LNCAP (cell line): ENCODE measurements at regions not wholly inside any gene's neighbourhood (a gene's known extent, or its start where the extent isn't known, plus 50 kb on each side); places are given as distances from the start of the nearest gene placed in this dataset.

Experiments used
- TF ChIP-seq, protein P1 (sequence below): fragments of 450-650 bp; IDR thresholded peaks from 2 replicates; pipeline ENCODE4 v1.5.1; 2017; ENCODE audit warnings: mild to moderate bottlenecking

DNA sequence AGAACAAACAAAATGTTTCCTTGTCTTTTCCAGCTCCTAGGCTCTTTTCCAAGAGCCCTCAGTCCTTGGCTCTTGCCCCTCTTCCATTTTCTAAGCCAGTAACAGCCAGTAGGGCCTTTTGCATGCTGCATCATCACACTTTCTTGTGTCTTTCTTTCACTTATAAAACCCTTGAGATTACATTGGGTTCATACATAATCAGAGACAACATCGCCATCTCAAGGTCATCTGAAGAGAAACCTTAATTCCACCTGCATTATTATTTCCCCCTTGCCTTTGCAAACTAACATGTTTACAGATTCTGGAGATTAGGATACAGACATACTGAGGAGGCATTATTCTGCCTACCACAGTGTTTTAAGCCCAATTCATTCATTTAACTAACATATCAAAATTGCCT is 697.3 kb downstream of the TRIB2 start:
- TF ChIP-seq, protein P1, sequence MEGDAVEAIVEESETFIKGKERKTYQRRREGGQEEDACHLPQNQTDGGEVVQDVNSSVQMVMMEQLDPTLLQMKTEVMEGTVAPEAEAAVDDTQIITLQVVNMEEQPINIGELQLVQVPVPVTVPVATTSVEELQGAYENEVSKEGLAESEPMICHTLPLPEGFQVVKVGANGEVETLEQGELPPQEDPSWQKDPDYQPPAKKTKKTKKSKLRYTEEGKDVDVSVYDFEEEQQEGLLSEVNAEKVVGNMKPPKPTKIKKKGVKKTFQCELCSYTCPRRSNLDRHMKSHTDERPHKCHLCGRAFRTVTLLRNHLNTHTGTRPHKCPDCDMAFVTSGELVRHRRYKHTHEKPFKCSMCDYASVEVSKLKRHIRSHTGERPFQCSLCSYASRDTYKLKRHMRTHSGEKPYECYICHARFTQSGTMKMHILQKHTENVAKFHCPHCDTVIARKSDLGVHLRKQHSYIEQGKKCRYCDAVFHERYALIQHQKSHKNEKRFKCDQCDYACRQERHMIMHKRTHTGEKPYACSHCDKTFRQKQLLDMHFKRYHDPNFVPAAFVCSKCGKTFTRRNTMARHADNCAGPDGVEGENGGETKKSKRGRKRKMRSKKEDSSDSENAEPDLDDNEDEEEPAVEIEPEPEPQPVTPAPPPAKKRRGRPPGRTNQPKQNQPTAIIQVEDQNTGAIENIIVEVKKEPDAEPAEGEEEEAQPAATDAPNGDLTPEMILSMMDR, result no peak

DNA sequence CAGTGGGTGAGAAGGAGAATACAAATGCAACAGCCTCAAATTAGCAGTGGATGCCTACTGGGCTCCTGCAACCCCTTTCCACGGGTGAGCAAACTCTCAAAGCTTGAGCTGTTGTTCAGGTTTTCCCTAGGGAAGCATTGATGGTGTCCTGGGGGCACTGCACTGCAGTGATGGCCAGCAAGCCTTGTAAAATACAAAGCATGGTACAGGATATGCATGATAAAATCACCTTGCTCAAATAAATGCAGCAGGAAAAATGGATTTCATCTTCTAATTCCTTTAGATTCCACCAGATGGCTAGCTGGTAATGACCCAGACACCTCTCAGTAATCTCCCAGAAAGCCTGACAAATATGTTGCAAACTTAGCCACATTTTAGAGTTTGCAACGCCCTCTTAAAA is 698.2 kb downstream of the TRIB2 start:
- TF ChIP-seq, protein P1, result no peak

DNA sequence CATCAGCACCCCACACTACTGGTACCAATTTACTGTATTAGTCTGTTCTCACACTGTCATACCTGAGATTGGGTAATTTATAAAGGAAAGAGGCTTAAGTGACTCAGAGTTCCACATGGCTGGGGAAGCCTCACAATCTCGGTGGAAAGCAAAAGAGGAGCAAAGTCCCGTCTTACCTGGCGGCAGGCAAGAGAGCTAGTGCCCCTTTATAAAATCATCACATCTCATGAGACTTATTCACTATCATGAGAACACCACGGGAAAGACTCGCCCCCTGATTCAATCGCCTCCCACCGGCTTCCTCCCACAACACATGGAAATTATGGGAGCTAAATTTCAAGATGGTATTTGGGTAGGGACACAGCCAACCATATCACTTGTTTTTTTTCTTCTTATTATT is 717.2 kb downstream of the TRIB2 start:
- TF ChIP-seq, protein P1, result no peak

DNA sequence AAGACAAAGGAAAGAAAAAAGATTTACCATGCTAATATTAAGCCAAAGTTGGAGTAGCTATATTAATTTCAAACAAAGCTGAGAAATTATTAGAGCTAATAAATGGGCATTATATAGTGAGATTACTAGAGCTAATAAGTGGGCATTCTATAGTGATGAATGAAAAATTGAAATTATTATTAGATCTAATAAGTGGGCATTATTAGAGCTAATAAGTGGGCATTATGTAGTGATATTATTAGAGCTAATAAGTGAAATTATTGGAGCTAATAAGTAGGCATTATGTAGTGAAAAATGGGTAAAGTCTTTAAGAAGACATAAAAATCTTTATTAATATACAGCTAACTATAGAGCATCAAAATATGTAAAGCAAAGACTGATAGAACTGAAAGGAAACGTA is 745.7 kb downstream of the TRIB2 start:
- TF ChIP-seq, protein P1, result no peak

DNA sequence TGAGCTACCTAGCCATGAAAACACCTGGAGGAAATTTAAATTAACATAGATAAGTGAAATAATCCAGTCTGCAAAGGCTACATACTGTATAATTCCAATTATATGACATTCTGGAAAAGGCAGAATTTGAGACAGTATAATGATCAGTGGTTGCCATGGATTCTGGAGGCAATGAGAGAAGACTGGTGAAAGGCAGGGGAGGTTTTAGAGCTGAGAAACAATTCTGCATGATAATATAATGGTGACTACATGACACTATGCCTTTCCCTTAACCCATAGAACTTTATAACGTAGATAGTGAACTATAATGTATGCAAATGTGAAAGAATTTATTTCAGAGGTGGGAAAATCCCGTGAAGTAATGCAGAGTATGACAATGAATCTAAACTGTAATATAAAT is 749.3 kb downstream of the TRIB2 start:
- TF ChIP-seq, protein P1, result no peak

DNA sequence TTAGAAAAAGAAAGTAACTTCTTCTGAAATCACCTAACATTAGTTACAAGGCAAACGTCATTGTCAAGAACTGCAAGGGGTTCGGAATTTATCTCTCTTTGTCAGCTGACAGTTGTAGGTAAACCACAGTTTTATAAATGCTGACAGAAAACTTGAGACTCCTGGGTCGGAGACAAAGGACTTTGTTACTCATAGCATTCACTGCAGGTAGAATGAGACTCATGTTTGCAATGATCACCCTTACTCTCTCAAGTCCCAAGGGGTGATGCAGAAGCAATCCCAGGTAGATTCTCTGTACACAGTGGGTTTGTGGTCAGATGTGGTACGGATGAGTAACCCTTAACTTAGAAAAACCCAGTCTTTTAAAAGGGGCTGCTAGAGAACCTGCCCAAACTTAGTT is 757.8 kb downstream of the TRIB2 start:
- TF ChIP-seq, protein P1, result no peak

DNA sequence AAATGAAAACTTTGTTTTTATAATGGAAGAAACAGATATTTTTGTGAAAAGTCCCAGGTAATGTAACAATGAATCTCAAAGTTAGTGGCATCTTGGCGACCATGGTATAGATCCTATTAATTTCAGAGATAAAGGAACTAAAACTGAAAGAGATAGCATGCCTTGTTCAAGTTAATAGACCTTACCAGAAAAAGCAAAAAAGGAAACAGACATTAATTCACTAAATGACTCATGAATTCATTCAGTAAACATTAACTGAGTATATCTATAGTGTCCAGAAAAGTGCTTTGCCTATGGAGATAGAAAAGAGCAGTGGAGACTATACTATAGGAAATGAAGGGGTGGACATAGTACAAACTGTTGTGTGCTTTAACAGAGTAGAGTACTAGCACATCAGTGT is 763.3 kb downstream of the TRIB2 start:
- TF ChIP-seq, protein P1, result no peak

DNA sequence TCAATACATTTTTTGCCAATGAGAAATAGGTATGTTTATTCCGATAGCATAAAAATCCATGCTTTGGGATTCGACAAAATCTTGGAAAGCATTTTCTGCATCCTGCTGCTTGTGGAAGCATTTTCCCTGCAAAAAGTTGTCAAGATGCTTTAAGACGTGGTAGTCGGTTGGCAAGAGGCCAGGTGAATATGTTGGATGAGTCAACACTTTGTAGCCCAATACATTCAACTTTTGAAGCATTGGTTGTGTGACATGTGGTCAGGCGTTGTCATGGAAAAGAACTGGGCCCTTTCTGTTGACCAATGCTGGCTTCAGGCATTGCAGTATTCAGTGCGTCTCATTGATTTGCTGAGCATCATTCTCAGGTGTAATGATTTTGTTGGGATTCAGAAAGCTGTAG is 764.5 kb downstream of the TRIB2 start:
- TF ChIP-seq, protein P1, result no peak
